Ascending aorta (tissue), 2 donors: ENCODE measurements at regions not wholly inside any gene's neighbourhood (a gene's known extent, or its start where the extent isn't known, plus 50 kb on each side); places are given as distances from the start of the nearest gene placed in this dataset.

Experiments used
- DNase-seq, 2 donors: peaks; one replicate each; pipeline ENCODE4 v3.0.0-alpha.2; 2019; ENCODE audit warnings: low spot score in 2 of 2
- H3K27ac ChIP-seq, 2 donors: fragments of 200-600 bp; sonication (generic); one replicate each; pipeline ENCODE4 v1.5.1; 2016 to 2017; ENCODE audit warnings: mild to moderate bottlenecking in 1 of 2
- H3K27me3 ChIP-seq: fragments of 200-600 bp; sonication (generic); one replicate; pipeline ENCODE4 v1.5.1; 2017
- H3K36me3 ChIP-seq, 2 donors: fragments of 200-600 bp; sonication (generic); one replicate each; pipeline ENCODE4 v1.5.1; 2016
- H3K4me1 ChIP-seq, 2 donors: fragments of 200-600 bp; sonication (generic); one replicate each; pipeline ENCODE4 v1.5.1; 2016 to 2017; ENCODE audit warnings: mild to moderate bottlenecking in 1 of 2
- H3K4me3 ChIP-seq, 2 donors: fragments of 200-600 bp; sonication (generic); one replicate each; pipeline ENCODE4 v1.5.1; 2016 to 2017; ENCODE audit warnings: mild to moderate bottlenecking in 1 of 2
- H3K9me3 ChIP-seq, 2 donors: fragments of 200-600 bp; sonication (generic); one replicate each; pipeline ENCODE4 v1.5.1; 2016
- CTCF ChIP-seq, 3 experiments: fragments of 200-600 bp in 2 of 3; fragments of 450-650 bp in 1 of 3; sonication (generic) in 2 of 3; IDR thresholded peaks; one replicate each; pipeline ENCODE4 v1.5.1; 2016 to 2019; ENCODE audit warnings: antibody characterized with exemption in 3 of 3, mild to moderate bottlenecking in 1 of 3, moderate library complexity in 1 of 3
- intact Hi-C: fragments of 100-400 bp; cut with DNase I; formaldehyde crosslinking; loops from one replicate; pipeline ENCODE4 v1.15.1; 2023

- Histone ChIP-seq H3K27ac (no peak overlapping the region), H3K27me3 (no peaks in the 10 kb centered on the region), H3K4me3 (no peak overlapping the region), H3K4me1 (no peaks in the 10 kb centered on the region), H3K36me3 (no peaks in the 10 kb centered on the region), H3K9me3 (no peaks in the 10 kb centered on the region)
- no peak for DNase-seq
- no peak for TF ChIP-seq CTCF (IDR thresholded peaks at IDR 0.05)
- intact Hi-C loops, result no loop called here
These were observed 383.2 kb downstream of the BCL11A start for GRCh38 chr2:60170272-60170671.

- no peaks in the 10 kb centered on the region for H3K4me1 ChIP-seq
- intact Hi-C loops, result no loop called here
- TF ChIP-seq CTCF (IDR thresholded peaks at IDR 0.05), result no peak
- no peaks in the 10 kb centered on the region for H3K36me3 ChIP-seq
- DNase-seq, result no peak
- H3K9me3 ChIP-seq, result no peaks in the 10 kb centered on the region
- H3K27ac ChIP-seq, result no peak overlapping the region
- no peaks in the 10 kb centered on the region for H3K27me3 ChIP-seq
- H3K4me3 ChIP-seq, result no peak overlapping the region
These were observed 385.2 kb downstream of the BCL11A start for GRCh38 chr2:60168247-60168646.

- Histone ChIP-seq H3K4me3 (no peak overlapping the region), H3K36me3 (no peaks in the 10 kb centered on the region), H3K9me3 (no peaks in the 10 kb centered on the region), H3K4me1 (no peaks in the 10 kb centered on the region), H3K27me3 (no peaks in the 10 kb centered on the region), H3K27ac (no peak overlapping the region)
- TF ChIP-seq CTCF (IDR thresholded peaks at IDR 0.05), result no peak
- intact Hi-C loops, result no loop called here
- DNase-seq, result no peak
These were observed 386.4 kb downstream of the BCL11A start for GRCh38 chr2:60167089-60167488.

- Histone ChIP-seq H3K27me3 (no peaks in the 10 kb centered on the region), H3K27ac (no peak overlapping the region), H3K4me1 (no peaks in the 10 kb centered on the region), H3K9me3 (no peaks in the 10 kb centered on the region), H3K36me3 (no peaks in the 10 kb centered on the region), H3K4me3 (no peak overlapping the region)
- TF ChIP-seq CTCF (IDR thresholded peaks at IDR 0.05), result no peak
- no peak for DNase-seq
- intact Hi-C loops, result no loop called here
These were observed 389.8 kb downstream of the BCL11A start for GRCh38 chr2:60163691-60164090.

GRCh38 chr2:60159519-60159918 lies 393.9 kb downstream of the BCL11A start:
- H3K4me3 ChIP-seq, result no peak overlapping the region
- no peak for DNase-seq
- no peak for TF ChIP-seq CTCF (IDR thresholded peaks at IDR 0.05)
- no peaks in the 10 kb centered on the region for H3K36me3 ChIP-seq
- no peaks in the 10 kb centered on the region for H3K4me1 ChIP-seq
- H3K27ac ChIP-seq, result no peak overlapping the region
- no peaks in the 10 kb centered on the region for H3K27me3 ChIP-seq
- intact Hi-C loops, result no loop called here
- no peaks in the 10 kb centered on the region for H3K9me3 ChIP-seq

- Histone ChIP-seq H3K36me3 (no peaks in the 10 kb centered on the region), H3K27me3 (no peaks in the 10 kb centered on the region), H3K4me1 (no peaks in the 10 kb centered on the region), H3K4me3 (no peak overlapping the region), H3K9me3 (no peaks in the 10 kb centered on the region), H3K27ac (no peak overlapping the region)
- no peak for DNase-seq
- intact Hi-C loops, result no loop called here
- no peak for TF ChIP-seq CTCF (IDR thresholded peaks at IDR 0.05)
These were observed 395.2 kb downstream of the BCL11A start for GRCh38 chr2:60158262-60158661.
